ENCODE measurements at regions not wholly inside any gene's neighbourhood (a gene's known extent, or its start where the extent isn't known, plus 50 kb on each side); places are given as distances from the start of the nearest gene placed in this dataset.
A peak's percentile ranks its signal among the peaks of the same experiment; 100 is the strongest.

DNA sequence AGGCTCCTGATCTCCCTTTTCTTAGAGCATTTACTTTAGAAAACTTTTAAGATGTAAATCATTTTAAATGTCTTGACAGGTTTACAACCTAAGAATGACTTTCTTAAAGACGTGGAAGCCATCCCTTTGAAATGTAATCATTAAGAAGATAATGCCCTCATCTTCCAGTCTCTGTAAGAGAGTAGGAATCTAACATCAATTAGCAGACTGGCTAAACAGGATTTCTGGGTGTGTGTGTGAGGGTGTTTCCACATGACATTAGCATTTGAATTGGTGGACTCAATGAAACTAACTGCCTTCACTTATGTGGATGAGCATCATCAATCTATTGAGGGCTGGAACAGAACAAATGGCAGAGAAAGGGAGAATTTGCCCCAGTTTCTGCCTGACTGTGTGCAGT lies 329.5 kb downstream of the RPL10L start:
- DNase-seq (ENCODE audit: low read depth in 1 of 2, low spot score in 1 of 2), result no peak
- in situ Hi-C loops (cut with HindIII; ENCODE audit: low pct_unique_long_range_greater_than_20kb, low sequenced_read_pairs), result no loop called here

GRCh38 chr14:46306267-46306666 lies 345.3 kb downstream of the RPL10L start:
- in situ Hi-C loops (cut with HindIII; ENCODE audit: low pct_unique_long_range_greater_than_20kb, low sequenced_read_pairs), result no loop called here
- no peak for TF ChIP-seq JUND (IDR thresholded peaks at IDR 0.05; ENCODE audit: low read depth)
- no peak for DNase-seq (ENCODE audit: low read depth in 1 of 2, low spot score in 1 of 2)

More for the DNA sequence above, 329.5 kb downstream of the RPL10L start:
- no peak for TF ChIP-seq JUND (IDR thresholded peaks at IDR 0.05; ENCODE audit: low read depth)

DNA sequence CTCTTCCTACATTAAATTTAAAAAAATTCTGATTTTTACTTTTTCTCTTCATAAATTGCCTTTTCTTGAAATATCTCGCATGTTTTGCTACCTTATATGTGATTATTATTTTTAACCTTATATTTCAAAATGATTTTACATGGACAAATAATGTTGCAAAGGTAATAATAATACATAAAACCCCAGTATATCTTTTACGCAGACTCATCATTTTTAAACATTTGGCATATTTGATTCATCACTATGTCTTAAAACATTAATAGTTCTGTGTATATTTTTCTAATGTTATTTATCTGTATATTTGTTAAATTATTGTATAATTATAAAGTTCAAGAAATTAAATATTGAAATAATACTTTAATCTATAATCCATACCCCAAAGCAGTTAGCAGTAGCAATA lies 350.8 kb downstream of the RPL10L start:
- DNase-seq (ENCODE audit: low read depth in 1 of 2, low spot score in 1 of 2), result no peak
- in situ Hi-C loops (cut with HindIII; ENCODE audit: low pct_unique_long_range_greater_than_20kb, low sequenced_read_pairs), result no loop called here
- no peak for TF ChIP-seq JUND (IDR thresholded peaks at IDR 0.05; ENCODE audit: low read depth)

DNA sequence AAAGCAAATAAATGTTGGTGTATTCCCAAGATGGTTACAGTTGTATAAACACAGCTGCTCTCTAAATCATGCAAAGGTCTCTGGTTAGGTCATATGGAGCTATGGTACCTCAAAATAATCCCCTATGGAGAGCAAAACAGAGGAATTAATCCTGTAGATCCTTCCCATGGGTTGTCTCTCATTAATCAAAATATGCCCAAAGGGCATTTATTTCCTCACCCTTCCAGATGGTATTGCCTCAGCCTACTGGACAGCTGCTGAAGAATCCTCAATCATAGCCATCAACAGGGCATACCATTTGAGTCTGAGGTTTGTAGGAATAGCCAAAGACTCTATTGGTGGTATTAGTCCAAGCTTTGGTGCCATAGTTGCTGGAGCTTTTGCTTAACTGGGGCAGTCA lies 360.9 kb downstream of the RPL10L start:
- no peak for TF ChIP-seq JUND (IDR thresholded peaks at IDR 0.05; ENCODE audit: low read depth)
- no peak for DNase-seq (ENCODE audit: low read depth in 1 of 2, low spot score in 1 of 2)
- in situ Hi-C loops (cut with HindIII; ENCODE audit: low pct_unique_long_range_greater_than_20kb, low sequenced_read_pairs), result no loop called here

DNA sequence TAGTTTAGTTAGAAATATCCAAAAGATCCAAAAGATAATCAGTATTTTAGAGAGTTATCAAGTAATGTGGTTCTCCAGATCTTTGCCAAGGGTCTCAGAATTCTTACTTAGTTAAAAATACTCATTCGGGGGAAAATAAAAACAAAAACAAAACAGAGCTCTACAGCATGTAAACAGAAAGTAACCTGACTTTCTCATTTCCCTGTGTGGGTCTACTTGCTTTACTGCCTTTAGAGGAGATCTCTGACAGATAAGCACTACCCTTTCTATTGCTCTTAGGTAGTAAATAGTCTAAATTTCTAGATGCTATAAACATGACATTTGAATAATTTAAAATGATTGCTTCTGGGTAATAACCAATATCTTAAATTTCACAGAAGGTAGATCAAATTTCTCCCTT lies 371.8 kb downstream of the RPL10L start:
- DNase-seq (ENCODE audit: low read depth in 1 of 2, low spot score in 1 of 2), result no peak
- in situ Hi-C loops (cut with HindIII; ENCODE audit: low pct_unique_long_range_greater_than_20kb, low sequenced_read_pairs), result no loop called here
- TF ChIP-seq JUND (IDR thresholded peaks at IDR 0.05; ENCODE audit: low read depth), result no peak

DNA sequence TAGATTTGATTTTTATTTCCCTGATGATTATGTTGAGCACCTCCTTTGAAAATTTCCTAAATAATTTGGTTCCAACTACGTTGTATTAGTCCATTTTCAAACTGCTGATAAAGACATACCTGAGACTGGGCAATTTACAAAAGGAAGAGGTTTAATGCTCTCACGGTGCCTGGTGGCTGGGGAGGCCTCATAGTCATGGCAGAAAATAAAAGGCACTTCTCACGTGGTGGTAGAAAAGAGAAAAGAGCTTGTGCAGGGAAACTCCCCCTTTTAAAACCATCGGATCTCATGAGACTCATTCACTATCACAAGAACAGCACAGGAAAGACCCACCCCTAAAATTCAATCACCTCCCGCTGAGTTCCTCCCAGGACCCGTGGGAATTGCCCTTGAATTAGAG lies 372.3 kb downstream of the RPL10L start:
- in situ Hi-C loops (cut with HindIII; ENCODE audit: low pct_unique_long_range_greater_than_20kb, low sequenced_read_pairs), result no loop called here
- no peak for DNase-seq (ENCODE audit: low read depth in 1 of 2, low spot score in 1 of 2)
- TF ChIP-seq JUND (IDR thresholded peaks at IDR 0.05; ENCODE audit: low read depth), result no peak

GRCh38 chr14:46259536-46259935 lies 392.0 kb downstream of the RPL10L start:
- in situ Hi-C loops (cut with HindIII; ENCODE audit: low pct_unique_long_range_greater_than_20kb, low sequenced_read_pairs), result no loop called here
- TF ChIP-seq JUND (IDR thresholded peaks at IDR 0.05; ENCODE audit: low read depth), result no peak
- DNase-seq (ENCODE audit: low read depth in 1 of 2, low spot score in 1 of 2), result peak in 1 of 2 experiments; percentile 54

DNA sequence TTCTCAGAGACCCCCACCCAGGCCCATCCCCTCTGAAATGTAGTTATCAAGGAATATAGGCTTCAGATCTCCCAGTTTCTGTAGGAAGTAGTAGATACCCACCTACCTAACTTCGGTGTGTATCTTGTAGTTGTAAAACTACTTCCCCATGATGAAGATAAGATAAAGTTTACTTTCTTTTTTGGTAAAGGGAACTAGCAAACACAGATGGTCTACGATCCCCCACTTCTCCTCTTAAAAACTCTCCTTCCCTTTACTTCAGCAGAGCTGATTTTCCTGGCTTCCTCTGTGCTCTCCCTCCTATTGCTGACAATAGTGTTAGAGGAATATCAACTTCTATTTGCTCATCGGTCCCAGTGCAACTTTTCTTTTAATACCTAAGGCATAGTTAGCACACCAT lies 395.2 kb downstream of the RPL10L start:
- no peak for TF ChIP-seq JUND (IDR thresholded peaks at IDR 0.05; ENCODE audit: low read depth)
- in situ Hi-C loops (cut with HindIII; ENCODE audit: low pct_unique_long_range_greater_than_20kb, low sequenced_read_pairs), result no loop called here
- DNase-seq (ENCODE audit: low read depth in 1 of 2, low spot score in 1 of 2), result no peak

- TF ChIP-seq JUND (IDR thresholded peaks at IDR 0.05; ENCODE audit: low read depth), result no peak
- in situ Hi-C loops (cut with HindIII; ENCODE audit: low pct_unique_long_range_greater_than_20kb, low sequenced_read_pairs), result no loop called here
- peak; percentile 5 to 65 for DNase-seq (ENCODE audit: low read depth in 1 of 2, low spot score in 1 of 2)
Observed at GRCh38 chr14:46250113-46250703, 401.4 kb downstream of the RPL10L start.

DNA sequence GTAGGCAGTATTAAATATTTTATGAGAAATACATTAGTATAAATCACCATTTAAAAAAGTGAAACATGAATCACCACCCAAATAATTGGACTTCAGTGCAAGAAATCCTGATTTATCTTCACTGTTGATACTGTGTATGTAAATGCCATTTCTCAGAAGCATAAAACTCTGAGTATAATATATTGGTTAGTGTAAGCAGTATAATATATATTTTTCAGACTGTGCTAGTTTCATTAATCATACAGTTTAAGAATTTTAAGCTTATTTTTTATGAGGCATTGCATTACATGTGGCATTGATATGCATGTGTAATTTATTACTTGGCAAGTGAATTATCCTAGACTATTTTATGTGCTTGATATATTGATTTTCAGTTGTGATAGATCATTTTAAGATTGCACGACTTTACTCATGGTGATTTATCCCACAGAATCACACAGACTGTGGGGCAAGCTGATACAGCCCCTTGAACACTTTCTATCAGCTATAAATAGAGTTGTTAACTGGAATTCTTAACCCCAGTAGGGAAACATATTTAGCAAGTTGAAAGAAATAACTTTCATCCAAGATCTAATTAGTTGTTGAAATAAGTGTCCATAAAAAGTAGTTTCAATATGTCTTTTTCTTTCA lies 403.5 kb downstream of the RPL10L start:
- no peak for TF ChIP-seq JUND (IDR thresholded peaks at IDR 0.05; ENCODE audit: low read depth)

DNA sequence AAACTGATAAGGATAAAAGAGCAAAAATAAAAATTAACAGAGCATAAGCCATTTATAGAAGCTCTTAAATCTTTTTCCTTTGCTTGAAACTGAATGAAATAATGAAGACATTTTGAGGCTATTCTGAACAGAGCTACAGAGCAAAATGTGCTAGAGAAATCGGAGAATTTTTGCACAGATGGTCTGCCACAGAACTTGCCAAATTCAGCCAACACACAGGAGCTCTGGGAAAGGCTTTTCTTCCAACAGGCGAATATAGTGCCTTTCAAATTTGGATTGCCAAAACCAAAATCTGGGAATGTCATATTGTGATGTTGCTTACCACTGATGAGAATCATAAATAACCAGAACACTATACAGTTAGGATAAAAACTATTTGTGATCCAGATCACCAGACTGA lies 406.3 kb downstream of the RPL10L start:
- in situ Hi-C loops (cut with HindIII; ENCODE audit: low pct_unique_long_range_greater_than_20kb, low sequenced_read_pairs), result no loop called here
- no peak for TF ChIP-seq JUND (IDR thresholded peaks at IDR 0.05; ENCODE audit: low read depth)

More for the DNA sequence above, 403.5 kb downstream of the RPL10L start:
- no peak for DNase-seq (ENCODE audit: low read depth in 1 of 2, low spot score in 1 of 2)
- in situ Hi-C loops (cut with HindIII; ENCODE audit: low pct_unique_long_range_greater_than_20kb, low sequenced_read_pairs), result no loop called here

GRCh38 chr14:46233786-46234185 lies 417.8 kb downstream of the RPL10L start:
- TF ChIP-seq JUND (IDR thresholded peaks at IDR 0.05; ENCODE audit: low read depth), result no peak
- in situ Hi-C loops (cut with HindIII; ENCODE audit: low pct_unique_long_range_greater_than_20kb, low sequenced_read_pairs), result no loop called here
- no peak for DNase-seq (ENCODE audit: low read depth in 1 of 2, low spot score in 1 of 2)

More for the DNA sequence above, 406.3 kb downstream of the RPL10L start:
- no peak for DNase-seq (ENCODE audit: low read depth in 1 of 2, low spot score in 1 of 2)

- DNase-seq (ENCODE audit: low read depth in 1 of 2, low spot score in 1 of 2), result no peak
- no peak for TF ChIP-seq JUND (IDR thresholded peaks at IDR 0.05; ENCODE audit: low read depth)
- in situ Hi-C loops (cut with HindIII; ENCODE audit: low pct_unique_long_range_greater_than_20kb, low sequenced_read_pairs), result no loop called here
Observed at GRCh38 chr14:46230540-46230939, 421.0 kb downstream of the RPL10L start.

GRCh38 chr14:46215801-46216200 lies 435.8 kb downstream of the RPL10L start:
- in situ Hi-C loops (cut with HindIII; ENCODE audit: low pct_unique_long_range_greater_than_20kb, low sequenced_read_pairs), result no loop called here
- DNase-seq (ENCODE audit: low read depth in 1 of 2, low spot score in 1 of 2), result no peak
- no peak for TF ChIP-seq JUND (IDR thresholded peaks at IDR 0.05; ENCODE audit: low read depth)

Measured in T47D (cell line).